Activated B cell treated with CpG ODN at 0.5 μM for 24 hours (primary cell): ENCODE measurements at regions not wholly inside any gene's neighbourhood (a gene's known extent, or its start where the extent isn't known, plus 50 kb on each side); places are given as distances from the start of the nearest gene placed in this dataset.

Experiments
- ATAC-seq: fragments of 200-7000 bp; cut with Tn5 transposase; one replicate; pipeline ENCODE4 v1.10.0; 2021; ENCODE audit warnings: low read depth, mild to moderate bottlenecking, moderate library complexity
- CTCF ChIA-PET: fragments of 350-600 bp; sonication (Branson Sonifier 250); formaldehyde crosslinking; loops from one replicate; lab custom pipeline; 2021; ENCODE audit warnings: antibody characterized with exemption; lab: Charles Lee
- POLR2A ChIA-PET: fragments of 350-600 bp; sonication (Branson Sonifier 250); formaldehyde crosslinking; loops from one replicate; lab custom pipeline; 2021; ENCODE audit warnings: antibody characterized with exemption; lab: Charles Lee
- DNase-seq: peaks from one replicate; pipeline ENCODE4 v3.0.0; 2022
- H3K27ac Mint-ChIP-seq: one replicate; pipeline ENCODE4 v1.8.0; 2020; ENCODE audit warnings: mixed read lengths
- H3K27me3 Mint-ChIP-seq: one replicate; pipeline ENCODE4 v1.8.0; 2021; ENCODE audit warnings: mixed read lengths
- H3K36me3 Mint-ChIP-seq: one replicate; pipeline ENCODE4 v1.8.0; 2021; ENCODE audit warnings: low read depth, mixed read lengths
- H3K4me1 Mint-ChIP-seq: one replicate; pipeline ENCODE4 v1.8.0; 2021; ENCODE audit warnings: mixed read lengths
- H3K4me3 Mint-ChIP-seq: one replicate; pipeline ENCODE4 v1.8.0; 2020; ENCODE audit warnings: mild to moderate bottlenecking, mixed read lengths
- H3K9me3 Mint-ChIP-seq: one replicate; pipeline ENCODE4 v1.8.0; 2020; ENCODE audit warnings: mixed read lengths
- intact Hi-C: fragments of 100-400 bp; cut with micrococcal nuclease; formaldehyde crosslinking; loops from one replicate; pipeline ENCODE4 v1.15.1; 2024
- TF ChIP-seq, protein P1 (sequence below): fragments of 200-600 bp; IDR thresholded peaks from one replicate; pipeline ENCODE4 v1.8.0; 2022; ENCODE audit warnings: antibody characterized with exemption, mild to moderate bottlenecking

DNA sequence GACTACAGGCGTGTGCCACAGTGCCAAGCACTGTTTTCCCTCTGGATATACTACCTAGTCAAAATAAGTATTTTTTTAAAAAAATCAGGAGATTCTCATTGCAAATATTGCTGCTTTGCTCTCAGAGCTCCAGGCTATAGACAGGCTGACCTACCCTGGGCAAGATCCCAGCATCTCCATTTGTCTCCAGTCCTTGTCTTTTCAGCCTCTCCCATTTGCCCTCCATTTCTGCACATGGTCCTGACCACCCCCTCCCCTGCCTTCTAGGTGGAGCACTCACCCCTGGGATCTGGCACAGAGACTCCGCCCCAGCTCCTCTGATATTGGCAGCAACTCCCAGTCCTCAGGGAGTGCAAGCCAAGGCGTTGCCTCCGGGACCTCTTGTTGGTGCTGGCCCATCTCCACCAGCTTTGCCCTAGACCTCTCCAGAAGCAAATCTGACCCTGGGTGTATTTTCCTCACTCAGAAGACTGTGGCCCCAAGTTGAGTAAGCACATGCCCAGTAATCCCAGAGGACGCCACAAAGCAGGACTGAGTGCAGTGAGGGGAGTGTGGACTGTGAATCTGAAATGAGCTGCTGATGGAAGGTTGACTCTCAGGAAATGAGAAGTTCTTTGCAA is 120.6 kb downstream of the MTPAP start:
- ChIA-PET CTCF (no interaction called here), POLR2A (no interaction called here)
- ATAC-seq = no peak
- DNase-seq = no peak
- no peaks in the 10 kb centered on the region for H3K4me1 Mint-ChIP-seq
- no peak overlapping the region for H3K27ac Mint-ChIP-seq
- TF ChIP-seq, protein P1, sequence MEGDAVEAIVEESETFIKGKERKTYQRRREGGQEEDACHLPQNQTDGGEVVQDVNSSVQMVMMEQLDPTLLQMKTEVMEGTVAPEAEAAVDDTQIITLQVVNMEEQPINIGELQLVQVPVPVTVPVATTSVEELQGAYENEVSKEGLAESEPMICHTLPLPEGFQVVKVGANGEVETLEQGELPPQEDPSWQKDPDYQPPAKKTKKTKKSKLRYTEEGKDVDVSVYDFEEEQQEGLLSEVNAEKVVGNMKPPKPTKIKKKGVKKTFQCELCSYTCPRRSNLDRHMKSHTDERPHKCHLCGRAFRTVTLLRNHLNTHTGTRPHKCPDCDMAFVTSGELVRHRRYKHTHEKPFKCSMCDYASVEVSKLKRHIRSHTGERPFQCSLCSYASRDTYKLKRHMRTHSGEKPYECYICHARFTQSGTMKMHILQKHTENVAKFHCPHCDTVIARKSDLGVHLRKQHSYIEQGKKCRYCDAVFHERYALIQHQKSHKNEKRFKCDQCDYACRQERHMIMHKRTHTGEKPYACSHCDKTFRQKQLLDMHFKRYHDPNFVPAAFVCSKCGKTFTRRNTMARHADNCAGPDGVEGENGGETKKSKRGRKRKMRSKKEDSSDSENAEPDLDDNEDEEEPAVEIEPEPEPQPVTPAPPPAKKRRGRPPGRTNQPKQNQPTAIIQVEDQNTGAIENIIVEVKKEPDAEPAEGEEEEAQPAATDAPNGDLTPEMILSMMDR = no peak
- H3K9me3 Mint-ChIP-seq = no peaks in the 10 kb centered on the region
- intact Hi-C loops = no loop called here
- H3K4me3 Mint-ChIP-seq = no peak overlapping the region
- no peaks in the 10 kb centered on the region for H3K36me3 Mint-ChIP-seq
- H3K27me3 Mint-ChIP-seq = peaks cover 5% of the 10 kb centered on the region

DNA sequence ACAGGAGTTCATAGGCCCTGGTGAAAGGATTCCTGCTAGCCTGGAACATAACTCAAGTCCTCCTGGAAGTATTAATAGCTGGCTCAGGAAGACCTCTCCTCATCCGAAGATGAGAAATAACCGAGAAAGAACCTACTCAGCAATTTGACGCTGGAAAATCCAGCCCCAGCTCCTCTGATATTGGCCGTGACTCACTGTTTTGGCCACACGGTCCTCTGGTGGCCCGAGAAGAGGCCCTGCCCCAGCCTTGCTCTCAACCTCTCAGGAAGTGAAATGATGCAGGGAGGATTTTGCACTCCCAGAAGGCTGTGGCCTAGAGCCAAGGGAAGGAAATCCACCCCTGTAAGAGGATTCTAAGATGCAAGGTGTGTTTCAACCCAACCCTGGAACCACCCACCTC is 121.6 kb downstream of the MTPAP start:
- intact Hi-C loops = no loop called here
- peaks cover 7% of the 10 kb centered on the region for H3K27me3 Mint-ChIP-seq
- H3K4me1 Mint-ChIP-seq = no peaks in the 10 kb centered on the region
- H3K4me3 Mint-ChIP-seq = no peak overlapping the region
- H3K36me3 Mint-ChIP-seq = no peaks in the 10 kb centered on the region
- POLR2A ChIA-PET = interaction anchor here (0.6 kb wide), 1 partner anchor 80 kb away, joined by 7 read pairs; no protein-coding TSS in a partner anchor
- no peak for DNase-seq
- TF ChIP-seq, protein P1 = no peak
- CTCF ChIA-PET = no interaction called here
- H3K9me3 Mint-ChIP-seq = no peaks in the 10 kb centered on the region
- H3K27ac Mint-ChIP-seq = no peak overlapping the region
- no peak for ATAC-seq

DNA sequence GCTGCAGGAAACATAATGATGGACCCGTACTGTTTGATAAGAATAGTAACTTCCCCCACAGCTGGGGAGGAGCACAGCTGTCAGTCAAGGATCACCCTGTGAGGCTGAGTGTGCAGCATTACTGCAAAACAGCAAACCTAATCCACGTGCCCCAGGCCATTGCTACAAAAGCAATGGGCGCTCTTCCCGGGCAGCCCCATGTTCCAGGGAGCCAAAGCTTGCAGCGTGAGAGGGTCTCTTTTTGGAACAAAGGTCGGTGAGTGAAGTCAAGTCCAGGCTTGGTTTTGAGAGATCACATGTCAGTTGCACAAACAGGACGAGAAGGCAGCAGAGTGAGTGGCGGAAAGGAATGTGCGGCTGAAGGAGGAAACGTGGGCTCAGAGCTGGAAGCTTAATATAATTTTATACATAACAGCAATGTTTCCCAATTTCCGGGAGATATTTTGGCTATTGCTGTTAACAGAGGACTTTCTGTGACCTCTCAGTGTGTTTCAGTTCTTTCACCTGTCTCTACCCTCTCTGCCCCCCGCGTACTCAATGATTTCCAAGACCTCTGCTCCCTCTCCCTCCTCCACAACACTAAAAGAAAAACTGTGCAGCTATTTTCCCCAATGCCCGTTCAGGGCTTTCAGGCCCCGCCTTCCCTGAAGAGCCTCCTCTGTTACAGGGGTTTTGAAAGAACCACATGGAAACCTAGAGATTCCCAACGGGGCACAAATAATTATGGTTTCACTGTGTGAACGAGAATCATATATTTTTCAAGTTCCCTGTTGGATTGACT is 128.9 kb downstream of the MTPAP start:
- H3K27me3 Mint-ChIP-seq = peaks cover 18% of the 10 kb centered on the region
- peak overlapping the region; percentile 50 for H3K4me3 Mint-ChIP-seq
- no peak for DNase-seq

DNA sequence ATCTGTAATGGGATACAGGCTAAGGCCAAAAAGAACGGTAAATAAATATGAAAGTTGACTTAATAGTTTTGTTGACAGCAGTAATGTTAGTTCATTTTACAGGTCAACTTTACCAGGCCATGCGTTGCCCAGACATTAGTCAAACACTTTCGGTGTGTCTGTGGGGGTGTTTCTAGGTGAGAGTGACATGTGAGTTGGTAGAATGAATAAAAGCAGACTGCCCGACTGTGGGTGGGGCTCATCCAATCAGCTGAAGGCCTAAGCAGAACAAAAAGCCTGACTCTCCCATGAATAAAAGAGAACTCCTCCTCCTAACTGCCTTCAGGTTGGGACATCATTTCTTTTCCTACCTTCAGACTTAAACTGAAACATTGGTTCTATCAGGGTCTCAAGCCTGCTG is 132.3 kb downstream of the MTPAP start:
- no peak overlapping the region for H3K27ac Mint-ChIP-seq
- TF ChIP-seq, protein P1 = no peak
- POLR2A ChIA-PET = no interaction called here
- DNase-seq = no peak
- peaks cover 14% of the 10 kb centered on the region for H3K4me1 Mint-ChIP-seq
- peaks cover 22% of the 10 kb centered on the region for H3K27me3 Mint-ChIP-seq
- no peaks in the 10 kb centered on the region for H3K36me3 Mint-ChIP-seq
- intact Hi-C loops = no loop called here
- no peak for ATAC-seq
- no peaks in the 10 kb centered on the region for H3K9me3 Mint-ChIP-seq
- H3K4me3 Mint-ChIP-seq = no peak overlapping the region
- CTCF ChIA-PET = interaction anchor here (0.6 kb wide), 1 partner anchor 745 kb away, joined by 3 read pairs; no protein-coding TSS in a partner anchor

More for the DNA sequence above, 128.9 kb downstream of the MTPAP start:
- TF ChIP-seq, protein P1 = no peak
- peaks cover 14% of the 10 kb centered on the region for H3K4me1 Mint-ChIP-seq
- intact Hi-C loops = no loop called here
- CTCF ChIA-PET = no interaction called here
- ATAC-seq = no peak
- H3K9me3 Mint-ChIP-seq = no peaks in the 10 kb centered on the region
- no peak overlapping the region for H3K27ac Mint-ChIP-seq
- no peaks in the 10 kb centered on the region for H3K36me3 Mint-ChIP-seq
- POLR2A ChIA-PET = no interaction called here

DNA sequence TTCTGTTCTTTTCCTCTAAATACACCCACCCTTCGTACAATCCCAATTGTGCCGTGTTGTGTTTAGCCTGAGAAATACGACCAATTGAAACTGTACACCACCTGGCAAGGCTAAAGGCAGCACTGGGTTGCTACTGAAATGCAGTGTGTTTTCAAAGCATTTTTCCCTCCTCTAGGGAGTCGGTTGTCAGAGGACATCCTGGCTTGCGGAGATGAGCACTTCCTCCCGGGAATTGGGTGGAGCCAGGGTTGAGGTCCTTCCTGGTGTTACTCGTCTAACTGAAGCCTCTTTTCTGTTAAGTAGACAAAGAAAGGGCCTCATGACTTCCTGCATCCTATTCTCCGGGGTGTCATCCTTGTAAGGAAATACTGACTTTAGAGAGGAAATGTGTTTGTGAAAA is 133.5 kb downstream of the MTPAP start:
- DNase-seq (no peak), ATAC-seq (no peak)
- no peaks in the 10 kb centered on the region for H3K9me3 Mint-ChIP-seq
- no peaks in the 10 kb centered on the region for H3K36me3 Mint-ChIP-seq
- CTCF ChIA-PET = no interaction called here
- no peak overlapping the region for H3K27ac Mint-ChIP-seq
- intact Hi-C loops = no loop called here
- no peak overlapping the region for H3K4me3 Mint-ChIP-seq
- POLR2A ChIA-PET = no interaction called here
- TF ChIP-seq, protein P1 = no peak
- H3K27me3 Mint-ChIP-seq = peaks cover 16% of the 10 kb centered on the region
- peaks cover 13% of the 10 kb centered on the region for H3K4me1 Mint-ChIP-seq
